Neural cell (in vitro differentiated cells): ENCODE measurements at regions not wholly inside any gene's neighbourhood (a gene's known extent, or its start where the extent isn't known, plus 50 kb on each side); places are given as distances from the start of the nearest gene placed in this dataset.
A peak's percentile ranks its signal among the peaks of the same experiment; 100 is the strongest.

Experiments used
- H2AFZ ChIP-seq: fragments of 200-600, 300-800 bp; sonication (generic), shearing (Covaris generic); 2 replicates; pipeline ENCODE4 v1.6.0; 2014; ENCODE audit warnings: low read depth, mild to moderate bottlenecking, antibody characterized with exemption, low read length, moderate library complexity
- H3F3A ChIP-seq: fragments of 200-600 bp; shearing (Covaris generic); 2 replicates; pipeline ENCODE4 v1.6.1; 2016; ENCODE audit warnings: mild to moderate bottlenecking, moderate library complexity, mixed read lengths, antibody characterized with exemption, low read length; ENCODE audit not compliant: insufficient read depth, poor library complexity, severe bottlenecking
- H3K27ac ChIP-seq: fragments of 200-600, 300-800 bp; sonication (generic), shearing (Covaris generic); 2 replicates; pipeline ENCODE4 v1.5.1; 2014; ENCODE audit warnings: mild to moderate bottlenecking, low read length, moderate library complexity
- H3K27me3 ChIP-seq: fragments of 300-800, 200-600 bp; sonication (generic), shearing (Covaris generic); 2 replicates; pipeline ENCODE4 v1.6.0; 2014; ENCODE audit warnings: mild to moderate bottlenecking, low read depth, low read length, moderate library complexity; ENCODE audit not compliant: insufficient read depth
- H3K36me3 ChIP-seq: fragments of 300-800, 200-600 bp; sonication (generic), shearing (Covaris generic); 2 replicates; pipeline ENCODE4 v1.5.1; 2014; ENCODE audit warnings: mild to moderate bottlenecking, antibody characterized with exemption, low read length, moderate library complexity; ENCODE audit not compliant: insufficient read depth
- H3K4me2 ChIP-seq: fragments of 300-800, 200-600 bp; sonication (generic), shearing (Covaris generic); 2 replicates; pipeline ENCODE4 v1.6.0; 2014; ENCODE audit warnings: mild to moderate bottlenecking, low read length
- H3K4me3 ChIP-seq: fragments of 300-800, 200-600 bp; sonication (generic), shearing (Covaris generic); 2 replicates; pipeline ENCODE4 v1.5.1; 2014; ENCODE audit warnings: mild to moderate bottlenecking, low read length, moderate library complexity
- H3K79me2 ChIP-seq: fragments of 200-600 bp; shearing (Covaris generic); replicated peaks from 2 replicates; pipeline ENCODE4 v1.6.0; 2014; ENCODE audit warnings: mild to moderate bottlenecking, low read length, moderate library complexity; ENCODE audit not compliant: insufficient read depth
- H3K9ac ChIP-seq: fragments of 300-800, 200-600 bp; sonication (generic), shearing (Covaris generic); 2 replicates; pipeline ENCODE4 v1.6.1; 2016; ENCODE audit warnings: mild to moderate bottlenecking, low read length, mixed read lengths
- H3K9me2 ChIP-seq: fragments of 200-600 bp; shearing (Covaris generic); 2 replicates; pipeline ENCODE4 v1.6.1; 2016; ENCODE audit warnings: mild to moderate bottlenecking, low read length, mixed read lengths; ENCODE audit not compliant: insufficient read depth
- H3K9me3 ChIP-seq: fragments of 200-600, 300-800 bp; sonication (generic), shearing (Covaris generic); 2 replicates; pipeline ENCODE4 v1.6.1; 2016; ENCODE audit warnings: mild to moderate bottlenecking, mixed run types, low read length, moderate library complexity, mixed read lengths
- H4K20me1 ChIP-seq: fragments of 200-600 bp; shearing (Covaris generic); 2 replicates; pipeline ENCODE4 v1.6.1; 2016; ENCODE audit warnings: mild to moderate bottlenecking, mixed run types; ENCODE audit not compliant: insufficient read depth
- EP300 ChIP-seq: fragments of 450-650 bp; conservative IDR thresholded peaks from 2 replicates; pipeline ENCODE4 v1.6.1; 2014; ENCODE audit warnings: antibody characterized with exemption, mild to moderate bottlenecking, moderate library complexity; ENCODE audit not compliant: poor library complexity, severe bottlenecking
- EZH2 ChIP-seq: fragments of 200-600, 300-800 bp; shearing (Covaris generic), sonication (generic); IDR thresholded peaks from 2 replicates; pipeline ENCODE4 v1.6.1; 2014; ENCODE audit warnings: antibody characterized with exemption, low read length, borderline replicate concordance, mild to moderate bottlenecking; ENCODE audit not compliant: insufficient read depth, poor library complexity, severe bottlenecking
- MXI1 ChIP-seq: fragments of 450-650 bp; conservative IDR thresholded peaks from 2 replicates; pipeline ENCODE4 v1.6.1; 2014; ENCODE audit warnings: antibody characterized with exemption, mild to moderate bottlenecking; ENCODE audit not compliant: poor library complexity, severe bottlenecking
- POLR2AphosphoS5 ChIP-seq: IDR thresholded peaks from 2 replicates; pipeline ENCODE4 v1.6.1; 2012
- RAD21 ChIP-seq: fragments of 450-650 bp; conservative IDR thresholded peaks from 2 replicates; pipeline ENCODE4 v1.6.1; 2014; ENCODE audit warnings: antibody characterized with exemption, mild to moderate bottlenecking, moderate library complexity
- SMC3 ChIP-seq: fragments of 450-650 bp; conservative IDR thresholded peaks from 2 replicates; pipeline ENCODE4 v1.6.1; 2014; ENCODE audit warnings: antibody characterized with exemption, mild to moderate bottlenecking, moderate library complexity; ENCODE audit not compliant: poor library complexity
- TAF1 ChIP-seq: IDR thresholded peaks from 2 replicates; pipeline ENCODE4 v1.6.1; 2012; ENCODE audit warnings: low read depth
- TF ChIP-seq, protein P1 (sequence below): IDR thresholded peaks from 2 replicates; pipeline ENCODE4 v1.6.1; 2012; ENCODE audit warnings: borderline replicate concordance
- TF ChIP-seq, protein P2 (sequence below): fragments of 450-650 bp; IDR thresholded peaks from 2 replicates; pipeline ENCODE4 v1.5.1; 2014; ENCODE audit warnings: antibody characterized with exemption, mild to moderate bottlenecking, moderate library complexity; ENCODE audit not compliant: poor library complexity, severe bottlenecking

DNA sequence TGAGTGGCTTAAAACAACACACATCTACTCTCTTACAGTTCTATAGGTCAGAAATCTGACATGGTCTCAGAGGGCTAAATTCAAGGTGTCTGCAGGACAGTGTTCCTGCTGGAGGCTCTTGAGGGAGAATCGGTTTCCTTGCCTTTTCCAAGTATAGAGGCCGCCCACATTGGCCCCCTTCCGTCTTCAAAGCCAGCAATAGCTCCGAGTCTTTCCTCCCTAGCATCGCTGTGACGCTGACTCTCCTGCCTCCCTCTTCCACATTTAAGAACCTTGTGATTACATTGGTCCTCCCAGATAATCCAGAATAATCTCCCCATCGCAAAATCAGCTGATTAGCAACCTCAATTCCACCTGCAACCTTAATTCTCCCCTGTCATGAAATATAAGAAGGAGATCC, 81.3 kb upstream of the IER5L start:
- Histone ChIP-seq H3F3A (no peaks in the 10 kb centered on the region), H2AFZ (no peak overlapping the region), H3K27ac (no peak overlapping the region), H3K79me2 (no peaks in the 10 kb centered on the region), H3K9me3 (no peaks in the 10 kb centered on the region), H3K9me2 (no peaks in the 10 kb centered on the region), H3K27me3 (no peaks in the 10 kb centered on the region), H3K36me3 (no peaks in the 10 kb centered on the region), H3K4me3 (no peak overlapping the region), H3K4me2 (no peak overlapping the region), H4K20me1 (no peaks in the 10 kb centered on the region), H3K9ac (no peak overlapping the region)
- TF ChIP-seq TAF1 = no peak
- TF ChIP-seq POLR2AphosphoS5 = no peak
- TF ChIP-seq RAD21 = no peak
- TF ChIP-seq, protein P1, sequence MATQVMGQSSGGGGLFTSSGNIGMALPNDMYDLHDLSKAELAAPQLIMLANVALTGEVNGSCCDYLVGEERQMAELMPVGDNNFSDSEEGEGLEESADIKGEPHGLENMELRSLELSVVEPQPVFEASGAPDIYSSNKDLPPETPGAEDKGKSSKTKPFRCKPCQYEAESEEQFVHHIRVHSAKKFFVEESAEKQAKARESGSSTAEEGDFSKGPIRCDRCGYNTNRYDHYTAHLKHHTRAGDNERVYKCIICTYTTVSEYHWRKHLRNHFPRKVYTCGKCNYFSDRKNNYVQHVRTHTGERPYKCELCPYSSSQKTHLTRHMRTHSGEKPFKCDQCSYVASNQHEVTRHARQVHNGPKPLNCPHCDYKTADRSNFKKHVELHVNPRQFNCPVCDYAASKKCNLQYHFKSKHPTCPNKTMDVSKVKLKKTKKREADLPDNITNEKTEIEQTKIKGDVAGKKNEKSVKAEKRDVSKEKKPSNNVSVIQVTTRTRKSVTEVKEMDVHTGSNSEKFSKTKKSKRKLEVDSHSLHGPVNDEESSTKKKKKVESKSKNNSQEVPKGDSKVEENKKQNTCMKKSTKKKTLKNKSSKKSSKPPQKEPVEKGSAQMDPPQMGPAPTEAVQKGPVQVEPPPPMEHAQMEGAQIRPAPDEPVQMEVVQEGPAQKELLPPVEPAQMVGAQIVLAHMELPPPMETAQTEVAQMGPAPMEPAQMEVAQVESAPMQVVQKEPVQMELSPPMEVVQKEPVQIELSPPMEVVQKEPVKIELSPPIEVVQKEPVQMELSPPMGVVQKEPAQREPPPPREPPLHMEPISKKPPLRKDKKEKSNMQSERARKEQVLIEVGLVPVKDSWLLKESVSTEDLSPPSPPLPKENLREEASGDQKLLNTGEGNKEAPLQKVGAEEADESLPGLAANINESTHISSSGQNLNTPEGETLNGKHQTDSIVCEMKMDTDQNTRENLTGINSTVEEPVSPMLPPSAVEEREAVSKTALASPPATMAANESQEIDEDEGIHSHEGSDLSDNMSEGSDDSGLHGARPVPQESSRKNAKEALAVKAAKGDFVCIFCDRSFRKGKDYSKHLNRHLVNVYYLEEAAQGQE = no peak
- TF ChIP-seq SMC3 = no peak
- no peak for TF ChIP-seq EZH2
- TF ChIP-seq MXI1 = no peak
- TF ChIP-seq, protein P2, sequence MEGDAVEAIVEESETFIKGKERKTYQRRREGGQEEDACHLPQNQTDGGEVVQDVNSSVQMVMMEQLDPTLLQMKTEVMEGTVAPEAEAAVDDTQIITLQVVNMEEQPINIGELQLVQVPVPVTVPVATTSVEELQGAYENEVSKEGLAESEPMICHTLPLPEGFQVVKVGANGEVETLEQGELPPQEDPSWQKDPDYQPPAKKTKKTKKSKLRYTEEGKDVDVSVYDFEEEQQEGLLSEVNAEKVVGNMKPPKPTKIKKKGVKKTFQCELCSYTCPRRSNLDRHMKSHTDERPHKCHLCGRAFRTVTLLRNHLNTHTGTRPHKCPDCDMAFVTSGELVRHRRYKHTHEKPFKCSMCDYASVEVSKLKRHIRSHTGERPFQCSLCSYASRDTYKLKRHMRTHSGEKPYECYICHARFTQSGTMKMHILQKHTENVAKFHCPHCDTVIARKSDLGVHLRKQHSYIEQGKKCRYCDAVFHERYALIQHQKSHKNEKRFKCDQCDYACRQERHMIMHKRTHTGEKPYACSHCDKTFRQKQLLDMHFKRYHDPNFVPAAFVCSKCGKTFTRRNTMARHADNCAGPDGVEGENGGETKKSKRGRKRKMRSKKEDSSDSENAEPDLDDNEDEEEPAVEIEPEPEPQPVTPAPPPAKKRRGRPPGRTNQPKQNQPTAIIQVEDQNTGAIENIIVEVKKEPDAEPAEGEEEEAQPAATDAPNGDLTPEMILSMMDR = no peak
- no peak for TF ChIP-seq EP300

DNA sequence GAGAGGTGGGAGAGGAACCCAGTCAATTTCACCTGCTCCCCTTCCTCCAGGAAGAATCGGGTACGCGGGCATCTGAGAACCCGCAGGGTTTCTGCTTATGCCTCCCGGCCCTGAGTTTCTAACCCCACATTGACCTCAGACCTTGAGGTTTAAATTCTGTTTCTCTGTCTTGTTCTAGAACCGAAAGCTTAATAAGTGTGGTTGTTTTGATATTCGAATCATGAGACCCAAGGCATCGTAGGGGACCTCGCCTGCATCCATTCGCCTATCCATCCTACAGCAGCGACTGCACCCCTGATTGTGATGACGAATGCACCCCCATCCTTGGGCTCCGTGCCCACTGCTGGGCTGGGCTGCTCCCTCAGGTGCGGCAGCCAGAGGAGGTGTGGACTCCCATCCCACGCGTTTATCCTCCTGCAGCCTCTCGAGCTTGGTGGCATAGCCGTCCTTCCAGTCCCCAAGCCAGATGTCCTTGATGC, 80.8 kb upstream of the IER5L start:
- Histone ChIP-seq H3K27ac (no peak overlapping the region), H3K9me3 (no peaks in the 10 kb centered on the region), H3K27me3 (no peaks in the 10 kb centered on the region), H3K9me2 (no peaks in the 10 kb centered on the region), H3K79me2 (no peaks in the 10 kb centered on the region), H3K4me2 (no peak overlapping the region), H3K9ac (peak overlapping the region; percentile 25), H3K4me3 (peak overlapping the region; percentile 55), H3K36me3 (no peaks in the 10 kb centered on the region), H3F3A (no peaks in the 10 kb centered on the region), H4K20me1 (no peaks in the 10 kb centered on the region), H2AFZ (no peak overlapping the region)
- TF ChIP-seq EZH2 (no peak), EP300 (no peak), SMC3 (no peak), RAD21 (no peak), TAF1 (no peak), MXI1 (no peak)
- TF ChIP-seq, protein P2 = no peak
